WTC11 (cell line): ENCODE measurements at regions not wholly inside any gene's neighbourhood (a gene's known extent, or its start where the extent isn't known, plus 50 kb on each side); places are given as distances from the start of the nearest gene placed in this dataset.

Source experiments
- ATAC-seq: fragments of 200-7000 bp; cut with Tn5 transposase; 2 replicates; pipeline ENCODE4 v1.10.0; 2021; ENCODE audit warnings: mild to moderate bottlenecking, moderate library complexity
- CTCF ChIA-PET: fragments of 300-600 bp; sonication (Branson Sonifier 250); formaldehyde crosslinking; loops from one replicate; lab custom pipeline; 2021; ENCODE audit warnings: antibody characterized with exemption; lab: Charles Lee
- POLR2A ChIA-PET: fragments of 350-600 bp; sonication (Branson Sonifier 250); formaldehyde crosslinking; loops from one replicate; lab custom pipeline; 2021; ENCODE audit warnings: antibody characterized with exemption; lab: Charles Lee
- DNase-seq: peaks from one replicate; pipeline ENCODE4 v3.0.0; 2021; ENCODE audit warnings: low spot score
- H3K27ac Mint-ChIP-seq: 2 replicates; pipeline ENCODE4 v1.8.0; 2021; ENCODE audit warnings: mixed read lengths
- H3K27me3 Mint-ChIP-seq: 2 replicates; pipeline ENCODE4 v1.8.0; 2021; ENCODE audit warnings: low read depth, mild to moderate bottlenecking, moderate library complexity, mixed read lengths
- H3K36me3 Mint-ChIP-seq: 2 replicates; pipeline ENCODE4 v1.8.0; 2021; ENCODE audit warnings: mixed read lengths
- H3K4me1 Mint-ChIP-seq: 2 replicates; pipeline ENCODE4 v1.8.0; 2022; ENCODE audit warnings: mixed read lengths
- H3K4me3 Mint-ChIP-seq: 2 replicates; pipeline ENCODE4 v1.8.0; 2021; ENCODE audit warnings: mild to moderate bottlenecking, moderate library complexity, mixed read lengths
- H3K9me3 Mint-ChIP-seq: 2 replicates; pipeline ENCODE4 v1.8.0; 2021; ENCODE audit warnings: mixed read lengths
- ATF2 ChIP-seq: sonication (generic); formaldehyde crosslinking; IDR thresholded peaks from 2 replicates; pipeline ENCODE4 v1.8.1; 2022; ENCODE audit warnings: low read depth, missing genetic modification reagents, borderline replicate concordance
- CREB1 ChIP-seq: sonication (generic); formaldehyde crosslinking; IDR thresholded peaks from 2 replicates; pipeline ENCODE4 v1.8.0; 2023; ENCODE audit warnings: mild to moderate bottlenecking, missing genetic modification reagents
- E2F4 ChIP-seq: sonication (generic); formaldehyde crosslinking; IDR thresholded peaks from 2 replicates; pipeline ENCODE4 v1.8.1; 2022; ENCODE audit warnings: low read depth, mild to moderate bottlenecking, moderate library complexity, missing genetic modification reagents, borderline replicate concordance
- ESRRA ChIP-seq: sonication (generic); formaldehyde crosslinking; IDR thresholded peaks from 2 replicates; pipeline ENCODE4 v1.8.1; 2022; ENCODE audit warnings: mild to moderate bottlenecking, missing genetic modification reagents, borderline replicate concordance
- IRF2 ChIP-seq: sonication (generic); formaldehyde crosslinking; IDR thresholded peaks from 2 replicates; pipeline ENCODE4 v1.8.0; 2022; ENCODE audit warnings: low read depth, missing genetic modification reagents, borderline replicate concordance
- JAZF1 ChIP-seq: fragments of 250-450 bp; sonication (Bioruptor Pico); IDR thresholded peaks from 2 replicates; pipeline ENCODE4 v1.9.0; 2021; ENCODE audit warnings: moderate library complexity, mild to moderate bottlenecking, inconsistent platforms
- NFATC4 ChIP-seq: fragments of 250-450 bp; sonication (Bioruptor Pico); IDR thresholded peaks from 2 replicates; pipeline ENCODE4 v1.9.0; 2021; ENCODE audit warnings: mild to moderate bottlenecking
- NR1H2 ChIP-seq: sonication (generic); formaldehyde crosslinking; IDR thresholded peaks from 2 replicates; pipeline ENCODE4 v1.9.0; 2021; ENCODE audit warnings: mild to moderate bottlenecking, moderate library complexity, missing genetic modification reagents
- NR2C2 ChIP-seq: sonication (generic); formaldehyde crosslinking; IDR thresholded peaks from 2 replicates; pipeline ENCODE4 v1.8.0; 2022; ENCODE audit warnings: mild to moderate bottlenecking, missing genetic modification reagents
- RELA ChIP-seq: sonication (generic); formaldehyde crosslinking; IDR thresholded peaks from 2 replicates; pipeline ENCODE4 v1.8.1; 2022; ENCODE audit warnings: missing genetic modification reagents, mild to moderate bottlenecking, borderline replicate concordance
- ZNF317 ChIP-seq: sonication (generic); formaldehyde crosslinking; IDR thresholded peaks from 2 replicates; pipeline ENCODE4 v1.8.1; 2023; ENCODE audit warnings: low read depth, mild to moderate bottlenecking, moderate library complexity, missing genetic modification reagents, borderline replicate concordance
- TF ChIP-seq, protein P1 (sequence below): sonication (generic); formaldehyde crosslinking; IDR thresholded peaks from 2 replicates; pipeline ENCODE4 v1.8.1; 2023; ENCODE audit warnings: mild to moderate bottlenecking, missing genetic modification reagents, borderline replicate concordance
- TF ChIP-seq, protein P2 (sequence below): sonication (generic); formaldehyde crosslinking; IDR thresholded peaks from 2 replicates; pipeline ENCODE4 v1.8.1; 2023; ENCODE audit warnings: mild to moderate bottlenecking, missing genetic modification reagents, moderate library complexity
- TF ChIP-seq, protein P3 (sequence below): sonication (generic); formaldehyde crosslinking; IDR thresholded peaks from 2 replicates; pipeline ENCODE4 v1.8.0; 2023; ENCODE audit warnings: mild to moderate bottlenecking, missing genetic modification reagents
- TF ChIP-seq, protein P4 (sequence below): sonication (generic); formaldehyde crosslinking; conservative IDR thresholded peaks from 2 replicates; pipeline ENCODE4 v1.8.1; 2022; ENCODE audit warnings: mild to moderate bottlenecking, missing genetic modification reagents
- TF ChIP-seq, protein P5 (sequence below): fragments of 250-450 bp; sonication (Bioruptor Pico); IDR thresholded peaks from 2 replicates; pipeline ENCODE4 v1.9.0; 2021; ENCODE audit warnings: mild to moderate bottlenecking

- no peak overlapping the region for H3K27ac Mint-ChIP-seq
- no peak overlapping the region for H3K4me3 Mint-ChIP-seq
- no peaks in the 10 kb centered on the region for H3K4me1 Mint-ChIP-seq
- H3K27me3 Mint-ChIP-seq = no peaks in the 10 kb centered on the region; the same call in 1 of the 2 replicates
- ATAC-seq (peak; percentile 55; the same call in 1 of the 2 replicates), DNase-seq (no peak)
- H3K9me3 Mint-ChIP-seq = no peaks in the 10 kb centered on the region
- H3K36me3 Mint-ChIP-seq = no peaks in the 10 kb centered on the region
- TF ChIP-seq NR2C2 (no peak), CREB1 (CRISPR knock-in tag) (no peak), ESRRA (CRISPR knock-in tag) (no peak)
- TF ChIP-seq, protein P1, sequence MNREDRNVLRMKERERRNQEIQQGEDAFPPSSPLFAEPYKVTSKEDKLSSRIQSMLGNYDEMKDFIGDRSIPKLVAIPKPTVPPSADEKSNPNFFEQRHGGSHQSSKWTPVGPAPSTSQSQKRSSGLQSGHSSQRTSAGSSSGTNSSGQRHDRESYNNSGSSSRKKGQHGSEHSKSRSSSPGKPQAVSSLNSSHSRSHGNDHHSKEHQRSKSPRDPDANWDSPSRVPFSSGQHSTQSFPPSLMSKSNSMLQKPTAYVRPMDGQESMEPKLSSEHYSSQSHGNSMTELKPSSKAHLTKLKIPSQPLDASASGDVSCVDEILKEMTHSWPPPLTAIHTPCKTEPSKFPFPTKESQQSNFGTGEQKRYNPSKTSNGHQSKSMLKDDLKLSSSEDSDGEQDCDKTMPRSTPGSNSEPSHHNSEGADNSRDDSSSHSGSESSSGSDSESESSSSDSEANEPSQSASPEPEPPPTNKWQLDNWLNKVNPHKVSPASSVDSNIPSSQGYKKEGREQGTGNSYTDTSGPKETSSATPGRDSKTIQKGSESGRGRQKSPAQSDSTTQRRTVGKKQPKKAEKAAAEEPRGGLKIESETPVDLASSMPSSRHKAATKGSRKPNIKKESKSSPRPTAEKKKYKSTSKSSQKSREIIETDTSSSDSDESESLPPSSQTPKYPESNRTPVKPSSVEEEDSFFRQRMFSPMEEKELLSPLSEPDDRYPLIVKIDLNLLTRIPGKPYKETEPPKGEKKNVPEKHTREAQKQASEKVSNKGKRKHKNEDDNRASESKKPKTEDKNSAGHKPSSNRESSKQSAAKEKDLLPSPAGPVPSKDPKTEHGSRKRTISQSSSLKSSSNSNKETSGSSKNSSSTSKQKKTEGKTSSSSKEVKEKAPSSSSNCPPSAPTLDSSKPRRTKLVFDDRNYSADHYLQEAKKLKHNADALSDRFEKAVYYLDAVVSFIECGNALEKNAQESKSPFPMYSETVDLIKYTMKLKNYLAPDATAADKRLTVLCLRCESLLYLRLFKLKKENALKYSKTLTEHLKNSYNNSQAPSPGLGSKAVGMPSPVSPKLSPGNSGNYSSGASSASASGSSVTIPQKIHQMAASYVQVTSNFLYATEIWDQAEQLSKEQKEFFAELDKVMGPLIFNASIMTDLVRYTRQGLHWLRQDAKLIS (CRISPR knock-in tag) = no peak
- TF ChIP-seq, protein P2, sequence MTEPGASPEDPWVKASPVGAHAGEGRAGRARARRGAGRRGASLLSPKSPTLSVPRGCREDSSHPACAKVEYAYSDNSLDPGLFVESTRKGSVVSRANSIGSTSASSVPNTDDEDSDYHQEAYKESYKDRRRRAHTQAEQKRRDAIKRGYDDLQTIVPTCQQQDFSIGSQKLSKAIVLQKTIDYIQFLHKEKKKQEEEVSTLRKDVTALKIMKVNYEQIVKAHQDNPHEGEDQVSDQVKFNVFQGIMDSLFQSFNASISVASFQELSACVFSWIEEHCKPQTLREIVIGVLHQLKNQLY (CRISPR knock-in tag) = no peak
- TF ChIP-seq, protein P3, sequence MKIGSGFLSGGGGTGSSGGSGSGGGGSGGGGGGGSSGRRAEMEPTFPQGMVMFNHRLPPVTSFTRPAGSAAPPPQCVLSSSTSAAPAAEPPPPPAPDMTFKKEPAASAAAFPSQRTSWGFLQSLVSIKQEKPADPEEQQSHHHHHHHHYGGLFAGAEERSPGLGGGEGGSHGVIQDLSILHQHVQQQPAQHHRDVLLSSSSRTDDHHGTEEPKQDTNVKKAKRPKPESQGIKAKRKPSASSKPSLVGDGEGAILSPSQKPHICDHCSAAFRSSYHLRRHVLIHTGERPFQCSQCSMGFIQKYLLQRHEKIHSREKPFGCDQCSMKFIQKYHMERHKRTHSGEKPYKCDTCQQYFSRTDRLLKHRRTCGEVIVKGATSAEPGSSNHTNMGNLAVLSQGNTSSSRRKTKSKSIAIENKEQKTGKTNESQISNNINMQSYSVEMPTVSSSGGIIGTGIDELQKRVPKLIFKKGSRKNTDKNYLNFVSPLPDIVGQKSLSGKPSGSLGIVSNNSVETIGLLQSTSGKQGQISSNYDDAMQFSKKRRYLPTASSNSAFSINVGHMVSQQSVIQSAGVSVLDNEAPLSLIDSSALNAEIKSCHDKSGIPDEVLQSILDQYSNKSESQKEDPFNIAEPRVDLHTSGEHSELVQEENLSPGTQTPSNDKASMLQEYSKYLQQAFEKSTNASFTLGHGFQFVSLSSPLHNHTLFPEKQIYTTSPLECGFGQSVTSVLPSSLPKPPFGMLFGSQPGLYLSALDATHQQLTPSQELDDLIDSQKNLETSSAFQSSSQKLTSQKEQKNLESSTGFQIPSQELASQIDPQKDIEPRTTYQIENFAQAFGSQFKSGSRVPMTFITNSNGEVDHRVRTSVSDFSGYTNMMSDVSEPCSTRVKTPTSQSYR (CRISPR knock-in tag) = no peak
- TF ChIP-seq, protein P4, sequence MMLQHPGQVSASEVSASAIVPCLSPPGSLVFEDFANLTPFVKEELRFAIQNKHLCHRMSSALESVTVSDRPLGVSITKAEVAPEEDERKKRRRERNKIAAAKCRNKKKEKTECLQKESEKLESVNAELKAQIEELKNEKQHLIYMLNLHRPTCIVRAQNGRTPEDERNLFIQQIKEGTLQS = no peak
- CTCF ChIA-PET = no interaction called here
- POLR2A ChIA-PET = no interaction called here
Measured at GRCh38 chr2:31770741-31771140, 190.0 kb upstream of the SRD5A2 start.

GRCh38 chr2:31765078-31765945, 184.6 kb upstream of the SRD5A2 start:
- ChIA-PET POLR2A (no interaction called here), CTCF (interaction anchor here (1.3 kb wide), 1 partner anchor 35 kb away, joined by 5 read pairs; no protein-coding TSS in a partner anchor)
- no peak for ATAC-seq
- H3K4me1 Mint-ChIP-seq = no peaks in the 10 kb centered on the region
- no peak overlapping the region for H3K4me3 Mint-ChIP-seq
- no peaks in the 10 kb centered on the region for H3K27me3 Mint-ChIP-seq
- no peaks in the 10 kb centered on the region for H3K36me3 Mint-ChIP-seq
- H3K9me3 Mint-ChIP-seq = peaks cover 17% of the 10 kb centered on the region
- DNase-seq = no peak
- H3K27ac Mint-ChIP-seq = no peak overlapping the region
- no peak for TF ChIP-seq IRF2
- no peak for TF ChIP-seq NR1H2 (CRISPR knock-in tag)
- TF ChIP-seq NFATC4 = no peak
- TF ChIP-seq ZNF317 (CRISPR knock-in tag) = no peak
- TF ChIP-seq, protein P5, sequence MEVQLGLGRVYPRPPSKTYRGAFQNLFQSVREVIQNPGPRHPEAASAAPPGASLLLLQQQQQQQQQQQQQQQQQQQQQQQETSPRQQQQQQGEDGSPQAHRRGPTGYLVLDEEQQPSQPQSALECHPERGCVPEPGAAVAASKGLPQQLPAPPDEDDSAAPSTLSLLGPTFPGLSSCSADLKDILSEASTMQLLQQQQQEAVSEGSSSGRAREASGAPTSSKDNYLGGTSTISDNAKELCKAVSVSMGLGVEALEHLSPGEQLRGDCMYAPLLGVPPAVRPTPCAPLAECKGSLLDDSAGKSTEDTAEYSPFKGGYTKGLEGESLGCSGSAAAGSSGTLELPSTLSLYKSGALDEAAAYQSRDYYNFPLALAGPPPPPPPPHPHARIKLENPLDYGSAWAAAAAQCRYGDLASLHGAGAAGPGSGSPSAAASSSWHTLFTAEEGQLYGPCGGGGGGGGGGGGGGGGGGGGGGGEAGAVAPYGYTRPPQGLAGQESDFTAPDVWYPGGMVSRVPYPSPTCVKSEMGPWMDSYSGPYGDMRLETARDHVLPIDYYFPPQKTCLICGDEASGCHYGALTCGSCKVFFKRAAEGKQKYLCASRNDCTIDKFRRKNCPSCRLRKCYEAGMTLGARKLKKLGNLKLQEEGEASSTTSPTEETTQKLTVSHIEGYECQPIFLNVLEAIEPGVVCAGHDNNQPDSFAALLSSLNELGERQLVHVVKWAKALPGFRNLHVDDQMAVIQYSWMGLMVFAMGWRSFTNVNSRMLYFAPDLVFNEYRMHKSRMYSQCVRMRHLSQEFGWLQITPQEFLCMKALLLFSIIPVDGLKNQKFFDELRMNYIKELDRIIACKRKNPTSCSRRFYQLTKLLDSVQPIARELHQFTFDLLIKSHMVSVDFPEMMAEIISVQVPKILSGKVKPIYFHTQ (CRISPR knock-in tag) = no peak
- TF ChIP-seq E2F4 (CRISPR knock-in tag) = no peak
- TF ChIP-seq, protein P4 = no peak
- TF ChIP-seq JAZF1 (CRISPR knock-in tag) = no peak
- no peak for TF ChIP-seq RELA (CRISPR knock-in tag)
- no peak for TF ChIP-seq ATF2 (CRISPR knock-in tag)
